Activated CD8-positive, alpha-beta T cell treated with anti-CD3 and anti-CD28 coated beads, Interleukin-2, amount 10 ng/mL, durations not matched to agents 7 days and 5 days (primary cell): ENCODE measurements at regions not wholly inside any gene's neighbourhood (a gene's known extent, or its start where the extent isn't known, plus 50 kb on each side); places are given as distances from the start of the nearest gene placed in this dataset.
"Not testable (repeated sequence)": the region's sequence is repeated elsewhere in the genome, so short reads cannot be mapped to it uniquely, and the experiment has no call there.

Source experiments
- ATAC-seq: fragments of 150-1000 bp; cut with Tn5 transposase; one replicate; pipeline ENCODE4 v1.10.0; 2021; ENCODE audit warnings: moderate library complexity
- CTCF ChIA-PET: fragments of 350-600 bp; sonication (Branson Sonifier 250); formaldehyde crosslinking; loops from one replicate; lab custom pipeline; 2021; ENCODE audit warnings: antibody characterized with exemption; lab: Charles Lee
- POLR2A ChIA-PET: fragments of 350-600 bp; sonication (Branson Sonifier 250); formaldehyde crosslinking; loops from one replicate; lab custom pipeline; 2021; ENCODE audit warnings: antibody characterized with exemption; lab: Charles Lee
- DNase-seq: peaks from one replicate; pipeline ENCODE4 v3.0.0-alpha.2; 2020
- H3K27ac Mint-ChIP-seq: one replicate; pipeline ENCODE4 v1.8.0; 2021; ENCODE audit warnings: mild to moderate bottlenecking, mixed read lengths
- H3K27me3 Mint-ChIP-seq: one replicate; pipeline ENCODE4 v1.8.0; 2021; ENCODE audit warnings: low read depth, mixed read lengths
- H3K36me3 Mint-ChIP-seq: one replicate; pipeline ENCODE4 v1.8.0; 2021; ENCODE audit warnings: low read depth, mixed read lengths
- H3K4me1 Mint-ChIP-seq: one replicate; pipeline ENCODE4 v1.8.0; 2021; ENCODE audit warnings: low read depth, mixed read lengths
- H3K4me3 Mint-ChIP-seq: one replicate; pipeline ENCODE4 v1.8.0; 2021; ENCODE audit warnings: mild to moderate bottlenecking, mixed read lengths
- H3K9me3 Mint-ChIP-seq: one replicate; pipeline ENCODE4 v1.8.0; 2022; ENCODE audit warnings: mixed read lengths; ENCODE audit not compliant: insufficient read depth

DNA sequence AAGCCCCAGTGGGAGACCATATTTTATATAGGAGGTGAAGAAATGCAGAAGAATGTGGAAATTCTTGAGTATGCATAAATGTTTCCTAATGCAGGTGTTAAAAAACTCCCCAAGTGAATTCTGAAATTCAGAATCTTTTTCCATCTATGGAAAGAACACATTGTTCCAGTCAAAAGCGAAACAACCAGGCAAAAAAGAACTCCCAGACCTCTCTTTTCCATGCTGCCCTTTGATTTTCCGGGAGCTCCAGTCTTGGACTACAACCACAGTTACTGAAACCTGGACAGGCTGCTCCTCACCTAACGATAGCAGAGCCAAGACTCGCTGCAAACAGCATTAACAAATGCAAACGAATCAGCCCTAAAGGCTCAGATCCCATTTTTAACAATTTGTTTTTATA, 108.7 kb upstream of the CNKSR3 start:
- Mint-ChIP-seq H3K4me1 (no peaks in the 10 kb centered on the region), H3K36me3 (no peaks in the 10 kb centered on the region), H3K4me3 (no peak overlapping the region), H3K9me3 (no peaks in the 10 kb centered on the region), H3K27me3 (no peaks in the 10 kb centered on the region), H3K27ac (no peak overlapping the region)
- ChIA-PET CTCF (no interaction called here), POLR2A (interaction anchor here (0.5 kb wide), 1 partner anchor 290 kb away, joined by 4 read pairs; no protein-coding TSS in a partner anchor)
- no peak for ATAC-seq
- no peak for DNase-seq

DNA sequence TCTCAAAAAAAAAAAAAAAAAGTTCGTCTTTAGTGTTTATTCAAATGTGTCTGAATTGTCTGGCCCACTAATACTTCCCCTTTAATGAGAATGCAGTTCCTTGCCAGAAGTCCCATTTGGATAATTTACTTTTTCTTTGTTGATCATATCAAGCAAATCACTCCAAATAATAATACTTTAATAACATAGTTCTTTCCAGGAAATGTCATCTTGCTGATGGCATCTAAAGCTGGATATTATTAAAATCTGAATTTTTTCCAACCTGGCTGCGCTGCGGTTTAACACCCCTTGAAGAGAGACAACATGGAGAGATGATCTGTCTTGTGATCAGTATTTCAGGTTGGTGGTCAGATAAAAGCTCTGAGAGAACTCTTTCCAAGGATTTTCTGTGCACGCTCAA, 111.2 kb upstream of the CNKSR3 start:
- POLR2A ChIA-PET, result no interaction called here
- CTCF ChIA-PET, result interaction anchor here (1.3 kb wide), 1 partner anchor 54 kb away, joined by 3 read pairs; no protein-coding TSS in a partner anchor
- no peaks in the 10 kb centered on the region for H3K9me3 Mint-ChIP-seq
- DNase-seq (no peak), ATAC-seq (no peak)
- H3K4me3 Mint-ChIP-seq, result no peak overlapping the region
- no peaks in the 10 kb centered on the region for H3K36me3 Mint-ChIP-seq
- H3K4me1 Mint-ChIP-seq, result no peaks in the 10 kb centered on the region
- H3K27me3 Mint-ChIP-seq, result peaks cover 2% of the 10 kb centered on the region
- H3K27ac Mint-ChIP-seq, result no peak overlapping the region

DNA sequence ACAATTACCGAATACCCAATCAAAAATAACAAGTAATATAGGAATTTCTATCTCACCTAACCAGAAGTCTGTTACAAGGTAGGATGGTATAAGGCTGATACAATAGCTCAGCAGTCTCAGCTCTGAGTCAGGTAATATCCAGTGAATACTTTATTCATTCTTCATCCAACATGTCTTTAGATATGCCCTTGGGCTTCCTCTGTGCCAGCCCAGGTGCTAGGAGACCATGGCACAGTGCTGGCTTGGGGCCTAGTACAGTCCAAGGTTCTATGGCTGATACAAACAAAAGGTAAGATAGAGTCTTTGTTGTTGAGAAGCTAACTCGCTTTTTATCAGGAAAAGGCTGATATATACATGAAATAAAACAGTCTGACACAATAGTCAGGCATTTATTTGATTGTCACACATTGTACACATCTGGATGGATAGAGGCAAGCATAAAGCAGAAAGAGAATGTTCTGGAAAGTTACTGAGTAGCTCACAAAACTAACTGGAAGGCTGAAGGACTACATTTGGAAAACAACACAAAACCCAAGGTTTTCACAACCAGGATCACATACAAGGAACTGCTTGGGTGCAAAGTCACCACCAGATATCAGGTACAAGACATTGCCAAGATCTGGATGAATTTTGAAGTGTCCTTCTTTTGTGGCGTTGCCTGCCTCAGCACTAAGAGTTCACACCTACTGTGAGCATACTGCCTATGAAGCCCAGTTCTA, 110.4 kb upstream of the SCAF8 start:
- DNase-seq (no peak), ATAC-seq (no peak)
- ChIA-PET CTCF (no interaction called here), POLR2A (no interaction called here)
- Mint-ChIP-seq H3K4me3 (no peak overlapping the region), H3K9me3 (no peaks in the 10 kb centered on the region), H3K27ac (no peak overlapping the region), H3K27me3 (peaks cover 2% of the 10 kb centered on the region), H3K4me1 (no peaks in the 10 kb centered on the region), H3K36me3 (no peaks in the 10 kb centered on the region)

DNA sequence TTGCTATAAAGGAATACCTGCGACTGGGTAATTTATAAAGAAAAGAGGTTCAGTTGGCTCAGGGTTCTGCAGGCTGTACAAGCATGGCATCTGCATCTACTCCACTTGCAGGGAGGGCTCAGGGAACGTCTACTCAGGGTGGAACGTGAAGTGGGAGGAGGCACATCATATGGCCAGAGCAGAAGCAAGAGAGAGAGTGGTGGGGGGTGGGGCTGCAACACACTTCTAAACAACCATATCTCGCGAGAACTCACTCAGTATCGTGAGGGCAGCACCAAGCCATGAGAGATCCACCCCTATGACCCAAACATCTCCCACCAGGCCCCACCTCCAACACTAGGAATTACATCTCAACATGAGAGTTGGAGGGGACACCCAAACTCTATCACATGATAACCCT, 109.8 kb upstream of the SCAF8 start:
- no peak for DNase-seq
- ATAC-seq, result no peak
- Mint-ChIP-seq H3K4me3 (no peak overlapping the region), H3K36me3 (no peaks in the 10 kb centered on the region), H3K9me3 (no peaks in the 10 kb centered on the region), H3K27me3 (peaks cover 2% of the 10 kb centered on the region), H3K27ac (no peak overlapping the region), H3K4me1 (no peaks in the 10 kb centered on the region)
- CTCF ChIA-PET, result no interaction called here
- POLR2A ChIA-PET, result interaction anchor here (0.6 kb wide), 1 partner anchor 1873 kb away, joined by 3 read pairs; no protein-coding TSS in a partner anchor

DNA sequence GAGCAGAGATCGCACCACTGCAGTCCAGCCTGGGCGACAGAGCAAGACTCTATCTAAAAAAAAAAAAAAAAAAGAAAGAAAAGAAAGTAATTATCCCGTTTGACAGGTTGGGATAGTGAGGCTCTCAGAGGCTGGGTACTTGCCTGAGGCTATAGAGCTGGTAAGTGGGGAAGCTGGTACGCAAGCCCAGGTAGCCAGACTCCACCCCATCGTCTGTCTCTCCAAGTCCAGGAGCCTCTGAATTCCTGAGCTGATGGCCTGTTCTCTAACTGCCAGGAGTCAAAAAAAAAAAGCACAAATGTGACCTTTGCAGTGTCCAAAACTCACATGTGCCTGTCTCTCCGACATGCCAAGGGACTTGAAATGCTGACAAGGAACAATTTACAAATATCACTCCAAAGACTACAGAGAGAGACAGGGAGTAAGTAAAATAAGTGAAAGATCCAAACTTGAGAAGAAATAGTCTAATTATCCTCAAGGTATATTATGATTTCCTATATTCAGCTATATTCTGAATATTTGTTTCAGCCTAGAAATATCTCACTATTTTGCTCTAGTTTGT, 109.1 kb upstream of the SCAF8 start:
- POLR2A ChIA-PET, result interaction anchor here (0.6 kb wide), 1 partner anchor 1874 kb away, joined by 3 read pairs; no protein-coding TSS in a partner anchor
- H3K36me3 Mint-ChIP-seq, result no peaks in the 10 kb centered on the region
- no peak overlapping the region for H3K4me3 Mint-ChIP-seq

DNA sequence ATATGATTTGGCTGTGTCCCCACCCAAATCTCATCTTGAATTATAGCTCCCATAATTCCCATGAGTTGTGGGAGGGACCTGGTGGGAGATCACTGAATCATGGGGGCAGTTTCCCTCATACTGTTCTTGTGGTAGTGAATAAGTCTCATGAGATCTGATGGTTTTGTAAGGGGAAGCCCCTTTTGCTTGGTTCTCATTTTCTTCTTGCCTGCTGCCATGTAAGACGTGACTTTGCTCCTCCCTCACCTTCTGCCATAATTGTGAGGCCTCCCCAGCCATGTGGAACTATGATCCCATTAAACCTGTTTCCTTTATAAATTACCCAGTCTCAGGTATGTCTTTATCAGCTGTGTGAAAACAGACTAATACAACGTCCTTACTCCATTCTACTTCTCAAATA, 108.5 kb upstream of the SCAF8 start:
- H3K9me3 Mint-ChIP-seq, H3K36me3 Mint-ChIP-seq, H3K4me1 Mint-ChIP-seq, H3K27me3 Mint-ChIP-seq, POLR2A ChIA-PET, DNase-seq, H3K4me3 Mint-ChIP-seq, ATAC-seq, H3K27ac Mint-ChIP-seq, CTCF ChIA-PET: not testable (repeated sequence)

More for the DNA sequence above, 109.1 kb upstream of the SCAF8 start:
- Mint-ChIP-seq H3K27me3 (peaks cover 2% of the 10 kb centered on the region), H3K9me3 (no peaks in the 10 kb centered on the region), H3K27ac (no peak overlapping the region), H3K4me1 (no peaks in the 10 kb centered on the region)
- DNase-seq, result no peak
- ATAC-seq, result no peak
- CTCF ChIA-PET, result no interaction called here

DNA sequence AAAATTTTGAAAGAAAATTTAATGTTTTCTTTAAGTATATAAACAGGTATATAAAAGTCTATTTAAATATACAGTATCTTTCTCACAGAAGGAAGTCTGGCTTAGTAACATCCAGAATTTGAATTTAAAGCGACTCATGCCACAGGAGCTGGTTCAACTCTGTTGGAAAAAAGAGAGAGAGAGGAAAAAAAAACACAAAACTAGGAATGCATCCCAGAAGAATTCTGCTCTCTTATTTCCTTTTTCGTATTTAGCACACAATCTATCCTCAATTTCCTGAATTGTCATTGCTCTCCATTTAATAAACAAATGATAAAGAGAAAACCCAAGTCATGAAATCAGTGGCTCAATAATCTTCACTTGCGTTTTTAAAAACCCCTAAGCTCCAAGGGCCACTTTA, 107.5 kb upstream of the SCAF8 start:
- no peaks in the 10 kb centered on the region for H3K36me3 Mint-ChIP-seq
- DNase-seq (no peak), ATAC-seq (no peak)
- peaks cover 2% of the 10 kb centered on the region for H3K27me3 Mint-ChIP-seq
- H3K9me3 Mint-ChIP-seq, result no peaks in the 10 kb centered on the region
- no peaks in the 10 kb centered on the region for H3K4me1 Mint-ChIP-seq
- ChIA-PET POLR2A (no interaction called here), CTCF (no interaction called here)
- H3K27ac Mint-ChIP-seq, result no peak overlapping the region
- no peak overlapping the region for H3K4me3 Mint-ChIP-seq

DNA sequence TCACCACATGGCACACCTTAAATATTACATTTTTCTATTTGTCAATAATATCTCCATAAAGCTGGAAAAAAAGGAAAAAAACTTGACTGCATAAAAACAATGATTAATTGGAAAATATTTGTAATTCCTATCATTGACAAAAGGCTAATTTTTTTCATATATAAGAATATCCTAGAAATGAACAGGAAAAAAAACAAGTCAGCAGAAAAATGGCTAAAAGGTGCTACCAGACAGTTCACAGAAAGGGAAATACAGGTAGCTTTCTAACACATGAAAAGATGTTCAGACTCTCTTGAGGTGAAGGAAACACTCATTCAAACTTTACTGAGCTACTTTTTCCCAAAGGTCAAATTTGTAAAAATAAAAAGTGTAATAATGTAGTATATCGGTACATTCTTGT, 104.1 kb upstream of the SCAF8 start:
- POLR2A ChIA-PET, result no interaction called here
- Mint-ChIP-seq H3K9me3 (no peaks in the 10 kb centered on the region), H3K36me3 (no peaks in the 10 kb centered on the region)

DNA sequence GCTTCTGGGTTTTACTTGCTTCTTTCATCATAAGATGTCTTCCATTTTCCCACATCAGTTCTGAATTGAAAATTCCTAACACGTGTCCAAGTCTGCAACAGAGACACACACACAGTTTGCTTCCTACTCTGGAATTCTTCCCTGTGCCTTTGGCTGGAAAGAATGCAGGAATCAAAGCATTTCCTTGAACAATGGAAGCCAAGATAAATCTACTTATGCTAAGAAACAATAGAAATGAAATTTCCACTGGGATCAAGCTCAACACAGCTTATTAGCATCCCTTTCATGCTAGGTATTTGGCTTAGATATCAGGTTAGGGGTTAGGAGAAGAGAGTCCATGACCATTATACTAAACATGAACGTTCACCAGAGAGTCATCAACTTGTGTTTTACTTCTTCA, 101.1 kb upstream of the SCAF8 start:
- Mint-ChIP-seq H3K4me3 (no peak overlapping the region), H3K27ac (no peak overlapping the region), H3K27me3 (no peaks in the 10 kb centered on the region), H3K36me3 (no peaks in the 10 kb centered on the region), H3K4me1 (no peaks in the 10 kb centered on the region), H3K9me3 (no peaks in the 10 kb centered on the region)
- no peak for DNase-seq
- ChIA-PET POLR2A (no interaction called here), CTCF (no interaction called here)
- no peak for ATAC-seq

More for the DNA sequence above, 104.1 kb upstream of the SCAF8 start:
- ATAC-seq (no peak), DNase-seq (no peak)
- no peak overlapping the region for H3K27ac Mint-ChIP-seq
- peaks cover 2% of the 10 kb centered on the region for H3K27me3 Mint-ChIP-seq
- no peaks in the 10 kb centered on the region for H3K4me1 Mint-ChIP-seq
- CTCF ChIA-PET, result no interaction called here
- H3K4me3 Mint-ChIP-seq, result no peak overlapping the region

DNA sequence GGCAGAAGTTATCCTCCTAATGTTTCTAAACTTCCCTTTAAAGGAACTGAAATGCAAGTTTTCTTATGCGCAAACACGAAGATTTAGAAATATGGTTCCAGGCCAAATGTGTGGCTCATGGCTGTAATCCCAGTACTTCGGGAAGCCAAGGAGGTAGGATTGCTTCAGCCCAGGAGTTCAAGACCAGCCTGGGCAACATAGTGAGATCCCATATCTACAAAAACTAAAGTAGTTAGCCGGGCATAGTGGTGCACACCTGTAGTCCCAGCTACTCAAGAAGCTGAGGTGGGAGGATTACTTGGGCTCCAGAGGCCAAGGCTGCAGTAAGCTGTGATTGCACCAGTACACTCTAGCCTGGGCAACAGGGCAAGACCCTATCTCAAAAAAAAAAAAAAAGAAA, 95.8 kb upstream of the SCAF8 start:
- Mint-ChIP-seq H3K9me3 (no peaks in the 10 kb centered on the region), H3K27me3 (no peaks in the 10 kb centered on the region), H3K4me1 (no peaks in the 10 kb centered on the region), H3K36me3 (no peaks in the 10 kb centered on the region), H3K4me3 (no peak overlapping the region), H3K27ac (no peak overlapping the region)
- ChIA-PET POLR2A (no interaction called here), CTCF (no interaction called here)
- DNase-seq (no peak), ATAC-seq (no peak)

DNA sequence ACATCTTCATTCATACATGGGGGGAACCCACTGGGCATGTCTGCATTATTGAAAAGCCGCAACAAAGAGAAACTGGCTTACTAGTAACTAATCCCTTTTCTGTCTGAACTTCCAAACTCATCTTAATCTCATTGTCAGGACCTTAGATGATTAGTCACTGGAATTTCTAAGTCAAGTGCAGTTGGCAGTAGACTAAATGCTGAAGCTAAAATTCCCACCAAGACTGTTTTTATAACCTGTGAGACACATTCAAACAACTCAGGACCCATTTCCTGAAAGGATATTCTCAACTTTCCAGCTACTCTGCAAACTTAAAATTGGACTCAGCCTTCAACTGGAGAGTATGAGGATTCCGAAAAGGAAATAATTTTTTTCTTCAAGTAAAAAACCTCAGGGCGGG, 94.8 kb upstream of the SCAF8 start:
- Mint-ChIP-seq H3K27me3 (no peaks in the 10 kb centered on the region), H3K4me3 (no peak overlapping the region), H3K9me3 (no peaks in the 10 kb centered on the region), H3K36me3 (no peaks in the 10 kb centered on the region), H3K4me1 (no peaks in the 10 kb centered on the region), H3K27ac (no peak overlapping the region)
- ChIA-PET POLR2A (no interaction called here), CTCF (no interaction called here)
- ATAC-seq, result no peak
- DNase-seq, result no peak

DNA sequence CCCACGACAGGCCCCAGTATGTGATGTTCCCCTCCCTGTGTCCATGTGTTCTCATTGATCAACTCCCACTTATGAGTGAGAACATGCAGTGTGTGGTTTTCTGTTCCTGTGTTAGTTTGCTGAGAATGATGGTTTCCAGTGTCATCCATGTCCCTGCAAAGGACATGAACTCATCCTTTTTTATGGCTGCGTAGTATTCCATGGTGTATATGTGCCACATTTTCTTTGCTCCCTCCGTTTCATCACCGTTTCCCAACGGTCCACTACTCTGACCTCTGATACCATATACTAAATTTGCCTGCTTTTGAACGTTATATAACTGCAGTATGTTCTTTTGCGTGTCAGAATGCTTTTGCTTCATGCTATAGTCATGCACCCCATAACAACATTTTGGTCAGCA, 94.0 kb upstream of the SCAF8 start:
- H3K4me1 Mint-ChIP-seq, H3K9me3 Mint-ChIP-seq, H3K36me3 Mint-ChIP-seq, POLR2A ChIA-PET, DNase-seq, H3K4me3 Mint-ChIP-seq, H3K27me3 Mint-ChIP-seq, H3K27ac Mint-ChIP-seq, CTCF ChIA-PET, ATAC-seq: not testable (repeated sequence)
